ENCODE measurements at regions not wholly inside any gene's neighbourhood (a gene's known extent, or its start where the extent isn't known, plus 50 kb on each side); places are given as distances from the start of the nearest gene placed in this dataset.

- Histone ChIP-seq H3K4me1 (ENCODE audit: control insufficient read depth, insufficient read depth, low read length) (no peaks in the 10 kb centered on the region), H3K79me1 (ENCODE audit: low read depth in 1 of 2, low read length in 2 of 2) (no peaks in the 10 kb centered on the region), H3K27me3 (ENCODE audit: control insufficient read depth, insufficient read depth, low read length) (no peaks in the 10 kb centered on the region), H2BK5ac (ENCODE audit: low read depth, low read length, poor library complexity, severe bottlenecking) (no peak overlapping the region), H3K4ac (ENCODE audit: low read depth, low read length) (no peak overlapping the region), H2BK15ac (ENCODE audit: low read depth, low read length) (no peak overlapping the region), H3K9me3 (ENCODE audit: control insufficient read depth, insufficient read depth, low read length) (no peaks in the 10 kb centered on the region), H2AK9ac (replicated peaks; ENCODE audit: low read depth, low read length, poor library complexity) (no peak overlapping the region), H3K18ac (ENCODE audit: low read depth, low read length) (no peak overlapping the region), H2AFZ (replicated peaks; ENCODE audit: low read length, poor library complexity) (no peak overlapping the region), H3K27ac (ENCODE audit: insufficient read depth, low read length) (no peak overlapping the region), H3K14ac (replicated peaks; ENCODE audit: low read depth, low read length) (no peak overlapping the region), H3K9ac (ENCODE audit: low read depth, low read length) (no peak overlapping the region), H4K8ac (ENCODE audit: low read depth in 2 of 2, low read length in 2 of 2) (no peak overlapping the region), H3K4me2 (ENCODE audit: low read depth, low read length) (no peak overlapping the region), H2BK120ac (ENCODE audit: low read depth, low read length) (no peak overlapping the region), H4K5ac (ENCODE audit: low read depth, low read length) (no peak overlapping the region), H3K36me3 (ENCODE audit: control insufficient read depth, insufficient read depth, low read length) (no peaks in the 10 kb centered on the region), H2AK5ac (ENCODE audit: low read depth, low read length) (no peak overlapping the region), H2BK20ac (ENCODE audit: low read depth, low read length) (no peak overlapping the region), H4K20me1 (ENCODE audit: insufficient read depth, low read length) (no peaks in the 10 kb centered on the region), H4K91ac (ENCODE audit: insufficient read depth, low read depth, low read length) (no peak overlapping the region), H3K23ac (ENCODE audit: low read depth, low read length) (no peak overlapping the region), H3K9me1 (ENCODE audit: insufficient read depth, low read length) (no peaks in the 10 kb centered on the region), H3K4me3 (ENCODE audit: insufficient read depth, low read depth, low read length) (no peak overlapping the region), H3K56ac (ENCODE audit: extremely low read depth, insufficient read depth, low read length) (no peak overlapping the region)
- no CpG with 5 or more reads among the region's 1 CpG for WGBS, 2 experiments (ENCODE audit: extremely low coverage in 2 of 2, insufficient read length in 1 of 2)
- TF ChIP-seq USF2 (IDR thresholded peaks at IDR 0.05; ENCODE audit: low read depth, low read length): no peak
- no peak for TF ChIP-seq MAFK (IDR thresholded peaks at IDR 0.05; ENCODE audit: low read depth, low read length)
- no peak for TF ChIP-seq RFX5 (IDR thresholded peaks at IDR 0.05; ENCODE audit: low read depth, low read length)
- TF ChIP-seq CEBPB (IDR thresholded peaks at IDR 0.05; ENCODE audit: low read depth, low read length): no peak
- TF ChIP-seq FOS (IDR thresholded peaks at IDR 0.05; ENCODE audit: low read depth, low read length): no peak
- TF ChIP-seq RAD21 (IDR thresholded peaks at IDR 0.05; ENCODE audit: low read length): no peak
- TF ChIP-seq CHD1 (IDR thresholded peaks at IDR 0.05; ENCODE audit: low read depth, low read length): no peak
- DNase-seq (no peak), ATAC-seq (ENCODE audit: low read depth) (no peak)
- ChIA-PET CTCF (interaction anchor here (0.7 kb wide), 1 partner anchor 1630 kb away, joined by 3 read pairs; no protein-coding TSS in a partner anchor), POLR2A (ENCODE audit: unreplicated experiment) (no interaction called here)
- BruUV-seq (replicated peaks): no TSS peak
- intact Hi-C loops (cut with micrococcal nuclease) (no loop called here), dilution Hi-C loops (cut with HindIII; ENCODE audit: low sequenced_read_pairs, unreplicated experiment) (no loop called here), in situ Hi-C loops (cut with MboI; ENCODE audit: low sequenced_read_pairs) (loop anchor here (25.0 kb wide), 1 partner anchor 1641 kb away; no protein-coding TSS in a partner anchor)
Observed at GRCh38 chr3:88221726-88222125, 72.0 kb downstream of the C3orf38 start.

All from IMR-90 (cell line).